Right lobe of liver (tissue), 6 donors: ENCODE measurements at regions not wholly inside any gene's neighbourhood (a gene's known extent, or its start where the extent isn't known, plus 50 kb on each side); places are given as distances from the start of the nearest gene placed in this dataset.

ENCODE experiments used
- ATAC-seq, 4 donors: fragments of 200-7000 bp; cut with Tn5 transposase; one replicate each; pipeline ENCODE4 v1.9.1; 2020; ENCODE audit warnings: mild to moderate bottlenecking in 4 of 4, moderate library complexity in 4 of 4
- DNase-seq, 3 donors: peaks; one replicate each; pipeline ENCODE4 v3.0.0-alpha.2; 2020
- H3K27ac ChIP-seq, 3 donors: fragments of 200-600 bp; one replicate each; pipeline ENCODE4 v1.8.0; 2022
- H3K27me3 ChIP-seq, 2 donors: fragments of 200-600 bp; one replicate each; pipeline ENCODE4 v1.8.0; 2022
- H3K36me3 ChIP-seq, 4 donors: fragments of 200-600 bp; sonication (generic) in 1 of 4; one replicate each; pipeline versions ENCODE4 v1.5.1 to v1.8.0; 2017 to 2022; ENCODE audit warnings: control low read depth in 1 of 4
- H3K4me1 ChIP-seq, 4 donors: fragments of 200-600 bp; sonication (generic) in 1 of 4; one replicate each; pipeline versions ENCODE4 v1.5.1 to v1.8.0; 2017 to 2022; ENCODE audit warnings: control low read depth in 1 of 4
- H3K4me3 ChIP-seq, 3 donors: fragments of 200-600 bp; one replicate each; pipeline ENCODE4 v1.8.0; 2022
- H3K9me3 ChIP-seq, 4 donors: fragments of 200-600 bp; sonication (generic) in 1 of 4; one replicate each; pipeline versions ENCODE4 v1.5.1 to v1.8.0; 2017 to 2022; ENCODE audit warnings: control low read depth in 1 of 4
- POLR2A ChIP-seq: fragments of 450-650 bp; IDR thresholded peaks from one replicate; pipeline ENCODE4 v1.6.1; 2017; ENCODE audit warnings: antibody characterized with exemption, mild to moderate bottlenecking
- WGBS: methylation state at CpG from one replicate; pipeline ENCODE4 v1.1.6; 2018; ENCODE audit warnings: low coverage, low lambda C conversion rate; ENCODE audit not compliant: insufficient coverage; ENCODE audit errors: missing lambda C conversion rate; 5-methylcytosine and 5-hydroxymethylcytosine counted together
- intact Hi-C, 2 donors: fragments of 100-400 bp; cut with DNase I; formaldehyde crosslinking; loops; one replicate each; pipeline versions ENCODE4 v1.11.2 to v1.14.1; 2022
- TF ChIP-seq, protein P1 (sequence below), 4 donors: fragments of 200-600 bp in 3 of 4; fragments of 450-650 bp in 1 of 4; IDR thresholded peaks; one replicate each; pipeline versions ENCODE4 v1.5.1 to v1.8.0; 2016 to 2022; ENCODE audit warnings: antibody characterized with exemption in 4 of 4, mild to moderate bottlenecking in 2 of 4
- donor health status: DM: no; HTN: yes; CAD: no.
- donor health status: DM: no; HTN: no; CAD: no.
- donor health status: DM: no; HTN: no; CAD: no.
- donor health status: DM: no; HTN: yes; CAD: no.
- donor health status: DM: no; HTN: yes; CAD: no.

DNA sequence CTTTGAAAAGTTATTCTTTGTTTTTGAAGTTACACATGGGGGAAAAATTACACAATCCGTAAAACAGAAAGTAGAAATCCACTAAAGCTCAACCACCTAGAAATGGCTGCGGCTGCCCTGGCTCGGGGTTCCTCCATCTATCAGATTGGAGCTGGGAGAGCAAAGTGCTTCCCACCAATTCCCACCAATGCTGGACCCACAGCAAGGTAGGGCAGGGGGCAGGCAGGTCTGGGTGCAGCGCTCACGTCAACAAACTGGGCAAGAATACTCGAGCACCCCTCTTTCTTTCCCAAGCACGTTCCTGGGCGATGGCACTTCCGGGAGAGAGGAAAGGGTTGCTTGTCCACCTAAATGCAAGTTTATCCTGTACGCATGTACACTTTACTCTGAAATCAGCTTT is 217.6 kb downstream of the NDUFA10 start:
- H3K27ac ChIP-seq: no peak overlapping the region
- intact Hi-C loops: no loop called here
- DNase-seq (peak in 1 of 3 donors; percentile 27), ATAC-seq (no peak)
- H3K36me3 ChIP-seq: no peaks in the 10 kb centered on the region
- no peaks in the 10 kb centered on the region for H3K9me3 ChIP-seq
- TF ChIP-seq, protein P1, sequence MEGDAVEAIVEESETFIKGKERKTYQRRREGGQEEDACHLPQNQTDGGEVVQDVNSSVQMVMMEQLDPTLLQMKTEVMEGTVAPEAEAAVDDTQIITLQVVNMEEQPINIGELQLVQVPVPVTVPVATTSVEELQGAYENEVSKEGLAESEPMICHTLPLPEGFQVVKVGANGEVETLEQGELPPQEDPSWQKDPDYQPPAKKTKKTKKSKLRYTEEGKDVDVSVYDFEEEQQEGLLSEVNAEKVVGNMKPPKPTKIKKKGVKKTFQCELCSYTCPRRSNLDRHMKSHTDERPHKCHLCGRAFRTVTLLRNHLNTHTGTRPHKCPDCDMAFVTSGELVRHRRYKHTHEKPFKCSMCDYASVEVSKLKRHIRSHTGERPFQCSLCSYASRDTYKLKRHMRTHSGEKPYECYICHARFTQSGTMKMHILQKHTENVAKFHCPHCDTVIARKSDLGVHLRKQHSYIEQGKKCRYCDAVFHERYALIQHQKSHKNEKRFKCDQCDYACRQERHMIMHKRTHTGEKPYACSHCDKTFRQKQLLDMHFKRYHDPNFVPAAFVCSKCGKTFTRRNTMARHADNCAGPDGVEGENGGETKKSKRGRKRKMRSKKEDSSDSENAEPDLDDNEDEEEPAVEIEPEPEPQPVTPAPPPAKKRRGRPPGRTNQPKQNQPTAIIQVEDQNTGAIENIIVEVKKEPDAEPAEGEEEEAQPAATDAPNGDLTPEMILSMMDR (IDR thresholded peaks at IDR 0.05): no peak
- TF ChIP-seq POLR2A: no peak
- no peaks in the 10 kb centered on the region for H3K27me3 ChIP-seq
- H3K4me1 ChIP-seq: no peaks in the 10 kb centered on the region
- no peak overlapping the region for H3K4me3 ChIP-seq
- 86% methylated on average over 7 of the region's 10 CpGs for WGBS

DNA sequence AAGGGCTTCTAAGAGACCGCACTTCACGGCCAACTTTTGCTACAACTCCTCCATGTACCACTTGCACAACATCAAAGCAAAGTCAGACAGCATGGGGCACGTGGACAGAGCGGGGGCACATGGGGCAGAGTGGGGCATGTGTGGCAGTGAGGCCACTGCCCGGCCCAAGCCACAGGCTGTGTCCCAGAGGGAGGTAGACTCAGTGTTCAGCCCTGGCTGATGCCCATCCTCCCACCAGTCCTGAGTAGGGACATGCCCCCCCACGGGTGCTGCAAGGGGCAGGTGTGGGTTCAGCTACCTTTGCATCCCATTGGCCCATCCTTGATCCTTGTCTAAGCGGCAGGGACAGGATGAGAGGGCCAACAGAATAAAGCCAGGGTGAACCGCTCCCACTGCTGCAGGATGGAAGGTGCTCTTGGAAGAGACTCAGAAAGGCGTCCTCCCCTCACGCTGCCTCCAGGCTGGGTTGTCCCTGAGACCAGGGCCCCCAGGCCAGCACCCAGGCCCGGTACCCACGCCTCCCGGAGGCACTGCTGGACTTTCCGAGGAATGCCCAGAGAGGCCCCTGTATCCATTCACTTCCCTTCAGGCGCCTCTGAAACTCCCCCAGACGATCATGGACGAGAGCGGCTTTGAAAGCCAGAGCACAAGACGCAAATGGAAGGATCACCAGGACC is 218.2 kb downstream of the NDUFA10 start:
- H3K27me3 ChIP-seq: no peaks in the 10 kb centered on the region
- H3K9me3 ChIP-seq: no peaks in the 10 kb centered on the region
- no peaks in the 10 kb centered on the region for H3K36me3 ChIP-seq
- no peak for TF ChIP-seq POLR2A
- TF ChIP-seq, protein P1 (IDR thresholded peaks at IDR 0.05): no peak
- WGBS: 86% methylated on average over 5 of the region's 19 CpGs
- no peaks in the 10 kb centered on the region for H3K4me1 ChIP-seq
- ATAC-seq (no peak), DNase-seq (peak in 1 of 3 donors; percentile 37)
- intact Hi-C loops: no loop called here
- no peak overlapping the region for H3K4me3 ChIP-seq
- H3K27ac ChIP-seq: no peak overlapping the region

DNA sequence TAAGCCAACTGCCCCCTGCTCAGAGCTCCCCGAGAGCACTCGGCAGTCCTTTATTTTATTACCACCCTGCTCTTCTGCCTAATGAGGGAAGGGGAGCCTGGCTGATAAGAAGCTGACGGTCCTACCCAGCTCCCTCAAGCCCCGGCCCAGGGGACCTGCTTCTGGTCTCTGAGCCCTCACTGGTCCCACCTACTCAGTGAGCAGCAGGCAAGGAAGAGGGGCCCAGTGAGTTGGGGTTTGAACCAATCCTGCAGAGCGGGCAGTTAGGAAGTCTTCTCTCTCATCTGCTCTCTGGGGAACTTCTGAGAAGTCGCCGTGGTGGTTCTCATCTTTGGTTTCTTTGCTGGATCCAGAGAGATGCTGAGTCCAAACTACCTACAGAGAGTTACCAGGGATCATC is 218.9 kb downstream of the NDUFA10 start:
- WGBS: 38% methylated on average over 1 of the region's 7 CpGs
- Histone ChIP-seq H3K4me1 (no peaks in the 10 kb centered on the region), H3K27me3 (no peaks in the 10 kb centered on the region), H3K36me3 (no peaks in the 10 kb centered on the region), H3K27ac (no peak overlapping the region), H3K4me3 (no peak overlapping the region), H3K9me3 (no peaks in the 10 kb centered on the region)
- ATAC-seq: no peak
- peak in 1 of 3 donors; percentile 20 for DNase-seq
- TF ChIP-seq, protein P1 (IDR thresholded peaks at IDR 0.05): no peak
- no peak for TF ChIP-seq POLR2A
- intact Hi-C loops: no loop called here

DNA sequence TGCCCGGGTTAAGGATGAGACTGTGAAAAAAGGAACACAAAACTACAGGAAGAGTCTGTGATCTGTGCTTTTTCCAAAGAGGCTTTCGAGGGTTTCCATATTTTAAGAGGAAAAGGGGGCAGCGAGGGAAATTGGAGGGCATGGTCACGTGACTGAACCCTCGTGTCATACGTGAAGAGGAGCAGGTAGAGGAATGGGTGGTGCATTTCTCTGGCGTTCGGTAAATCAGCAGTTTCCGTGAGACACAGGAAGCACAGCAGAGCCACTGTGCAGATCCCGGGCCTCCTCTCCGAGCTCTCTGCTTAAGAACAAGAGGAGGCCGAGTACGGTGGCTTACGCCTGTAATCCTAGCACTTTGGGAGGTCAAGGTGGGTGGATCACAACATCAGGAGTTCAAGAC is 219.7 kb downstream of the NDUFA10 start:
- TF ChIP-seq, protein P1 (IDR thresholded peaks at IDR 0.05): no peak
- no peak for TF ChIP-seq POLR2A
- peak in 2 of 3 donors; percentile 25 to 37 for DNase-seq
- no peaks in the 10 kb centered on the region for H3K36me3 ChIP-seq

DNA sequence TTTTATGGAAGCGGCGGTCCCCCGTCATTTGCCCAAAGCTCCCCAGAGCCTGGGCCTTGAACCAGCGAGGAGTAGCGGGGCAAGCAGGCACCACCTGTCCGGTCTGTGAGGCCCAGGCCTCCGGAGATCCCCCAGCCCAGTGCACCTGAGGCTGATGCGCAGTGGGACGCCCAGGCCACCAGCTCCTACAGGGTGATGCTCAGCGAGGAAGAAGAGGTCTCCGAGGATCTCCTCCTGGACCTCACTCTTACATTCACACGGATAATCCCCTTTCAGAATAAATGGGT is 220.2 kb downstream of the NDUFA10 start:
- TF ChIP-seq POLR2A: no peak
- TF ChIP-seq, protein P1 (IDR thresholded peaks at IDR 0.05): no peak
- DNase-seq (peak in 2 of 3 donors; percentile 32 to 43), ATAC-seq (no peak)
- no peaks in the 10 kb centered on the region for H3K9me3 ChIP-seq
- no peaks in the 10 kb centered on the region for H3K36me3 ChIP-seq
- intact Hi-C loops: no loop called here
- no peak overlapping the region for H3K4me3 ChIP-seq
- H3K27ac ChIP-seq: no peak overlapping the region
- 66% methylated on average over 2 of the region's 12 CpGs for WGBS
- H3K27me3 ChIP-seq: no peaks in the 10 kb centered on the region
- H3K4me1 ChIP-seq: no peaks in the 10 kb centered on the region

More for the DNA sequence above, 219.7 kb downstream of the NDUFA10 start:
- Histone ChIP-seq H3K9me3 (no peaks in the 10 kb centered on the region), H3K27me3 (no peaks in the 10 kb centered on the region), H3K4me1 (no peaks in the 10 kb centered on the region), H3K4me3 (no peak overlapping the region), H3K27ac (no peak overlapping the region)
- intact Hi-C loops: no loop called here
- no peak for ATAC-seq
- WGBS: 53% methylated on average over 14 of the region's 14 CpGs
